Pons (tissue), 1 donor: ENCODE measurements at regions not wholly inside any gene's neighbourhood (a gene's known extent, or its start where the extent isn't known, plus 50 kb on each side); places are given as distances from the start of the nearest gene placed in this dataset.
"Not testable (repeated sequence)": the region's sequence is repeated elsewhere in the genome, so short reads cannot be mapped to it uniquely, and the experiment has no call there.

Experiments used
- DNase-seq: peaks from one replicate; pipeline ENCODE4 v3.0.0-alpha.2; 2016; ENCODE audit warnings: low spot score

- DNase-seq: no peak
Observed at GRCh38 chr2:179331061-179331460, 66.4 kb upstream of the SESTD1 start.

GRCh38 chr2:179322289-179322688 lies 57.7 kb upstream of the SESTD1 start:
- DNase-seq: no peak

- DNase-seq: not testable (repeated sequence)
Observed at GRCh38 chr2:179321034-179321433, 56.4 kb upstream of the SESTD1 start.

GRCh38 chr2:179314729-179315128 lies 50.1 kb upstream of the SESTD1 start:
- not testable (repeated sequence) for DNase-seq
